ENCODE measurements at regions not wholly inside any gene's neighbourhood (a gene's known extent, or its start where the extent isn't known, plus 50 kb on each side); places are given as distances from the start of the nearest gene placed in this dataset.
A peak's percentile ranks its signal among the peaks of the same experiment; 100 is the strongest.
"Not testable (repeated sequence)": the region's sequence is repeated elsewhere in the genome, so short reads cannot be mapped to it uniquely, and the experiment has no call there.

GRCh38 chr16:29231244-29231643 lies 175.3 kb downstream of the NPIPB11 start:
- DNase-seq: no peak

- no peak for DNase-seq
Measured at GRCh38 chr16:29230671-29231096, 175.8 kb downstream of the NPIPB11 start.

GRCh38 chr16:29230006-29230668 lies 176.4 kb downstream of the NPIPB11 start:
- not testable (repeated sequence) for DNase-seq

GRCh38 chr16:29229616-29230005 lies 176.9 kb downstream of the NPIPB11 start:
- not testable (repeated sequence) for DNase-seq

- DNase-seq: not testable (repeated sequence)
Measured at GRCh38 chr16:29228664-29229611, 177.6 kb downstream of the NPIPB11 start.

- DNase-seq: peak in 1 of 2 experiments; percentile 14
Measured at GRCh38 chr16:29227751-29228663, 178.5 kb downstream of the NPIPB11 start.

GRCh38 chr16:29226782-29227181 lies 179.7 kb downstream of the NPIPB11 start:
- no peak for DNase-seq

GRCh38 chr16:29224675-29225074 lies 181.8 kb downstream of the NPIPB11 start:
- DNase-seq: not testable (repeated sequence)

GRCh38 chr16:29222615-29223014 lies 183.9 kb downstream of the NPIPB11 start:
- DNase-seq: not testable (repeated sequence)

- not testable (repeated sequence) for DNase-seq
Measured at GRCh38 chr16:29222008-29222407, 184.5 kb downstream of the NPIPB11 start.

- DNase-seq: not testable (repeated sequence)
Measured at GRCh38 chr16:29221281-29221955, 185.1 kb downstream of the NPIPB11 start.

- not testable (repeated sequence) for DNase-seq
Measured at GRCh38 chr16:29220647-29221191, 185.8 kb downstream of the NPIPB11 start.

GRCh38 chr16:29219966-29220646 lies 186.4 kb downstream of the NPIPB11 start:
- DNase-seq: not testable (repeated sequence)

GRCh38 chr16:29219562-29219961 lies 186.9 kb downstream of the NPIPB11 start:
- DNase-seq: not testable (repeated sequence)

- DNase-seq: not testable (repeated sequence)
Measured at GRCh38 chr16:29218649-29219048, 187.9 kb downstream of the NPIPB11 start.

- DNase-seq: not testable (repeated sequence)
Measured at GRCh38 chr16:29218171-29218570, 188.3 kb downstream of the NPIPB11 start.

GRCh38 chr16:29217752-29218126 lies 188.8 kb downstream of the NPIPB11 start:
- not testable (repeated sequence) for DNase-seq

- DNase-seq: not testable (repeated sequence)
Measured at GRCh38 chr16:29217104-29217751, 189.3 kb downstream of the NPIPB11 start.

- not testable (repeated sequence) for DNase-seq
Measured at GRCh38 chr16:29213770-29214169, 192.7 kb downstream of the NPIPB11 start.

- not testable (repeated sequence) for DNase-seq
Measured at GRCh38 chr16:29213251-29213650, 193.3 kb downstream of the NPIPB11 start.

Measured in activated CD4-positive, alpha-beta T cell treated with anti-CD3 and anti-CD28 coated beads, Interleukin-2, amount 50 U/mL, for 4 hours (primary cell).